DMS79 treated with DMSO at 0.1 percent for 48 hours (cell line): ENCODE measurements at regions not wholly inside any gene's neighbourhood (a gene's known extent, or its start where the extent isn't known, plus 50 kb on each side); places are given as distances from the start of the nearest gene placed in this dataset.

Source experiments
- DNase-seq: peaks from one replicate; lab custom pipeline; 2025; lab: John Stamatoyannopoulos, UW

DNA sequence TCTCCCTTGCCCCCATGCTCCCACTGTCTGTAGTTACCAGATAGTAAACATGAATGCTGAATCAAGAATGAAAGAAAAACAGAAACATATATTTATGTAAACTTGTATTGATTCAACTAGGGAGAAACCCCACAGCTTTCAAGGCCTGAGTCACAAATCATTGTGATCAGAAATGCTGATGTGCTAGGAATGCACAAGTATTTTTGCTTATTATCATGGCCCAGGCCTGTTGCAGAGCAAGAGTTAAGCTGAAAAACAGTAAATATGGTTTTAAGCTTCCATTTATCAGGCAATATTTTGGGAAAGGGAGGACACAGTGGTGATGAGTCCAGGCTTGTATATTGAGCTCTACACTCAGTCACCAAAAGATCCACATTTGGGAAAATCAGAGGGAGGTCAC, 669.6 kb downstream of the DIAPH3 start:
- DNase-seq = no peak

DNA sequence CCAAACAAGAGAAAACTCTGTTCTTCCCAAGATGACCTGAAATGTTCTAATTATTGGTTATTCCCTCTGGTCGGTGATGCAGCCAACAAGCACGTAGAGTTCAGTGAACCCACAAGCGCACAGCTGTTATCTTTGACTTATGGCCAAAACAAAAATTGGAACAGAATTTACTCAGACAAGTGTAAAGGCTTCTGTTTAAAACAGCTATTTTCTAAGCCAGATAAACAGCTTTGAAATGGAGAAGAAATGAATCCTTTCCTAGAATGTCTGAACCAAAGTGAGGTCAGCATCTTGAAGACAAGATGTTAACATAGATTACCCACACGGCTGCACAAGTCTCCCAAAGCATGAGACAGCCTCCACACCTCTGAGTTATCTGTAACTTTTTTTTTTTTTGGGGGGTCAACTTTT, 669.2 kb downstream of the DIAPH3 start:
- no peak for DNase-seq

DNA sequence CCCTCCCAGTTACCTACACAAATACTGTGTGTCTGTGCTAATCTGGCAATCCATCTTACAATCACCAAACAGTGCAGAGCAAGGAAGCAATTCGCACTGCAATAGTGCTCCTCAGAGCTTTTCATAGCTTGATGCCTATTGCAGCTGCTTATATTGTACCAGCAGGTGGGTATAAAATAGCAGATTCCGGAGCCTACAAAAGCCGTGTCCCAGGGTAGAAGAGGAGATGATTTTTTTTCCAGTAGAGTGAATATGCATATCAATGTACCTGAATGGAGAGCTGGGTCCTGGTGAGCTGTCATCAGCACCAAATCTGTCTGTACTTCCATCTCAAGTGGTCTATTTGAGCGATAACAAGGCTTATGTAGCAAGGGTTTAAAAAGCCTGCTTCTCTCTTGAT, 668.4 kb downstream of the DIAPH3 start:
- DNase-seq = no peak

DNA sequence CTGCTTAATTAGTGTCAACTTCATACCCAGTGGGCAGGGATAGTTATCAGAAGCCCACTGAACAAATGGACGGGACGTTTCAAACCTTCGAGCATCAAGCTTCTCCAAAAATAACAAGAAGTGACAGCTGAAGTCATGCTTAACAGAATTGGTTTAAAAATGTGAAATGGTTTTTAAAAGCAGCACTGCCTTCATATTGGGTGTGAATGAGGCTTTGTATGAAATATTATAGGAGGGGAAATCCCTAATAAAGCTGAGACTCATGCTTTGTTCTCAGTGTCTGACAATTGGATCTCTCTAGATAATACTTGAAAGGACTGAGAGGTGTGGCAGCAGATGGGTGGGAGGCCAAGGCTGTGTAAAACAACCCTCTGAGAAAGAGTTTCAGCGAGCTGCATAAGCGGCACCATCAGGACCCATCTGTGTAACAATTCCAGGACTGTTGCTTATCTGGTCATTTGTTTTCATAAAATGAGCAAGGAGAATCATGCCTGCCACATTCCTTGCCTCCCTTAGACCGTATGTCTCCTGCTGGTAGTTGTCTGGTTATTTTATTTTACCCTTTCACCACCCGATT, 667.7 kb downstream of the DIAPH3 start:
- DNase-seq = no peak

DNA sequence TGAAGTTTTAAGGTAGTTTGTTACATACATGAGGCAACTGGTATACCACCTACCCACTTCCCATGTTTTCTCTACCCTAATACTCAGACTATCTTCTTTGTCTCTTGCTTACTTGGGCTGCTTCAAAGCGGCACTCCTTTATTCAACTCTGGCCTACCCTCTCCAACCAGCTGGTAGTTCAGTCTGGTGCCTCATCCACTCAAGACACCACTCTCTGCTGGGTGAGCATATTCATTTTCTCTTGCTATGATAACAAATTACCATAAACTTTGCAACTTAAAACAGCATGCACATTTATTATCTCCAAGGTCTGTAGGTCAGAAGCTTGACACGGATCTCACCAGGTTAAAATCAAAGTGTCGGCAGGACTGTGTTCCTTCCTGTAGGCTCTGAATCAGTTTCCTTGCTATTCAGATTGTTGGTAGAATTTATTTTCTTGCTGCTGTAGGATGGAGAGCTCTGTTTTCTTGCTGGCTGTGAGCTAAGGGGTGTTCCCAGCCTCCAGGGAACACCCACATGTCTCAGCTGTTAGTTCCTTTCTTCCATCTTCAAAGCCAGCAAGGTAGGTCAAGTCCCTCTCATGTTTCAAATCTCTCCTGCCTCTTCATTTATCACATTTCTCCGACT, 666.0 kb downstream of the DIAPH3 start:
- no peak for DNase-seq

DNA sequence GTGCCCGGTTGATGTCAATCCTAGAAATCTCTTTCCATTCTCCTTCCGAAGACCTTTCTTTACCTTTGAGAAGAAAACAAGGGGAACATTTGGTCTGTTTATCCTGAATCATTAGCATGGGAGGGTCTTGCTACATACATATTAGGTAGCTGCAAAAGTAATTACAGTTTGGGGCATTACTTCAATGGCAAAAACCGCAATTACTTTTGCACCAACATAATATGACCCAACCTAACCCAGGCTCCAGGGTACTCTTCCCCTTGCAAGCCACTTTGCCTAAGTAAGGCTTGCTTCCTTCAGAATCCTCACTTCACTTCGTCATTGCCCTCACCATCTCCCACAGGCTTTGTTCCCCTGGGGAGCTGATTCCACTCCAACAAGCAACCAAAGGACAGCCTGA, 662.7 kb downstream of the DIAPH3 start:
- DNase-seq = no peak

DNA sequence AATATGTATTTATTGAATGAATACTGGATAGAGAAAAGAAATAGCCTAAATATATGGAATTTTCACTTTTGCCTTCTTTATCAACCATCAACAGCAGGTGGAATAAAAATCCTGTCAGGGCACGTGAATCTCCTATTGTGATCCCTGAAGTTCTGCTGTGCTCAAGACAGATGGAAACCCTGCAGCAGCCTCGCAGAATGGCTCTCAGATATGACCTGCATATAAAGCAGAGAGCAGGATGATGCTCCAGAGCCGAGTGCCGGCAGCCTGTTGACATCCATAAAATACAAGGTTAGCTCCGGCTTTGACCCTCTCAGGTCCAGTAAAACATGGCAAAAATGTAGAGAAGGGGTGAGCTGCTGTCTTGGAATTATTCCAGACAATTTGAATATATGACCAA, 659.3 kb downstream of the DIAPH3 start:
- no peak for DNase-seq

DNA sequence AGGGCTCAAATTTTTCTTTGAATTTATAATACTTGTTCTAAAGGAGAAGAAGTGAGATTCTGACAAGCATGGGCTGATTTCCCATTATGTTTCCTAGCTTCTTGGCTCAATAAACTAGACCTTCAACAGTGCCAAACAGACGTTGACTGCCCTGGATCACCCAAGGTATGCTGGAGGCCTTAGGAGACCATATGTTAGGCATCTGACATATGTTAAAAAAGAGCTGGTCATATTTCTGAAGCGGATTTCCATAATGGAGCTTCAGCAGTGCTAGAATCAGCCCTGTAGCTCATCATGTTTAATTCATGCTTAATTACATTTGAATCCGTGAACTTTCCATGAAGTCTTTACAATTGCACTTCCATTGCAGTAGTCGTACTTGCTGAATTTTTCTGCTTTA, 653.3 kb downstream of the DIAPH3 start:
- no peak for DNase-seq

DNA sequence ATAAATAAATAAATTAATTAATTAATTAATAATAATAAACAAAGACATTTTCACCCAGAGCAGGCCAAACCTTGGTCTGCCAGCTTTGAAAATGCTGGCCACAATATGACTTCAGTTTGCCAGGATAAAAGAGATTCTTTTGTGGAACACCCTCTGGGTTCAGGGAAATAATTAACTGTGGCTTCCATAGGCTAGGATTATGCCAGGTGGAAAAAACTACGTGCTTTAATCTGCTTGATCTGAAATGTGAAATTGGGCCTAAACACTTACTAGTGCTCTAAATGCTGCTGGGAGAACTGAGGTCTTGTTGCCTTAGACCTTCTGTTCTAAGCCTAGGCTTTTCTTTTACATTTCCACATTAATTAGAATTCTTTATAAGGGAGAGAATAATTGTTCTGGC, 650.0 kb downstream of the DIAPH3 start:
- DNase-seq = no peak

DNA sequence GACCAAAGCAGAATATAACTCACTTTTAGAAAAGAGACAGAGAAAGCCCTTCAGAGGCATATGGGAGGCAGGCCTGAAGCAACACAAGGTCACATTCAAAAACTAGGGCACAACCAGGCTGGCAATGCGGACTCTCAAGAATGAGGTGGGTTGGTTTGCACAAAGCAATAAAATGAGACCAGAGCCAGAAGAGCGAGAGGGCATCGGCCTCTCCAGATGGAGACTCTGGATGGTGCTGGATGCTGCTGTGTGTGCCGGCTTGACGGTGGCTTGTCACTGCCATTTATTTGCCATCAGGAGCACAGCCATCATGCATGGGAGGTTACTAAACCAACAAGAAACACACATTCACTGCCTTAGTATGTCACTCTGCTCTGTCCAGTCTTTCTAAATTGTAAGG, 649.4 kb downstream of the DIAPH3 start:
- no peak for DNase-seq

DNA sequence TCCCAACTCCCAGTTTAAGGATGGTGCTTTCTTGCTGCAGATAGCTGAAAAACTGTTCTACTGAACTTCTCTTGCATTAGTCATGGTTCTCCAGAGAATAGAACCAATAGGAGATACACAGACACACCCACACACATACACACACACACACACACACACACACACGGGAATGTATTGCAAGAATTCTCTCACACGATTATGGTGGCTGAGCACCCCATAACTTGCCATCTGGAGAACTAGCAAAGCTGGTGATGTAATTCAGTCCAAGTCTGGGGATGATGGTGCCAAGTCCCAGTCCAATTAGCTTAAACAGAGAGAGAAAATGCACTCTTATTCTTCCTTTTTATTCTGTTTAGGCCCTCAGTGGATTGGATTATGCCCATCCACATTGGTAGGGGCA, 643.9 kb downstream of the DIAPH3 start:
- no peak for DNase-seq

DNA sequence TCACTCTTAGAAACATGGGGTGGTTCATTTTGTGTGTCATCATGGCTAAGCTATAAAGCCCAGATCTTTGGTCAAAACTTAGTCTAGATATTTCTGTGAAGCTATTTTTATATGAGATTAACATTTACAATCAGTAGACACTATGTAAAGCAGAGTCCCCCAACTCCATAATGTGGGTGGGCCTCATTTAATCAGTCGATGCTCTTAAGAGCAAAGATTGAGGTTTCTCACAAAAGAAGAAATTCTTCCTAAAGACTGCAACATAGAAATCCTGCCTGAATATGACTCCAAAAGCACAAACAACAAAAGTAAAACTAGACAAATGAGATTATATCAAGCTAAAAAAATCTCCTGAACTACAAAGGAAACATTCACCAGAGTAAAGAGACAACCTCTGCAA, 642.2 kb downstream of the DIAPH3 start:
- no peak for DNase-seq

DNA sequence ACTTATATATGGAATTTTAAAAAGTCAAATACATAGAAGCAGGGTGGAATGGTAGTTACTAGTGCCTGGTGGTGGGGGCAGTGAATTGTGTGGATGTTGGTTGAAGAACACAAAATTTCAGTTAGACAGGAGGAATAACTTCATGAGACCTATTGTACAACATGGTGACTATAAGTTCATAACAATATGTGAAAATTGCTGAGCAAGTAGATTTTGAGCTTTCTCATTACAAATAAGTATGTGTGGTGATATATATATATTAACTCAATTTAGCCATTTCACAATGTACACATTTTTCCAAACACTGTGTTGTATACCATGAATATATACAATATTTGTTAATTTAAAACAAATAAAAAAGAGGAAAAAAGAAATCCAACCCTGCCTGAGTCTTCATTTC, 641.1 kb downstream of the DIAPH3 start:
- no peak for DNase-seq

DNA sequence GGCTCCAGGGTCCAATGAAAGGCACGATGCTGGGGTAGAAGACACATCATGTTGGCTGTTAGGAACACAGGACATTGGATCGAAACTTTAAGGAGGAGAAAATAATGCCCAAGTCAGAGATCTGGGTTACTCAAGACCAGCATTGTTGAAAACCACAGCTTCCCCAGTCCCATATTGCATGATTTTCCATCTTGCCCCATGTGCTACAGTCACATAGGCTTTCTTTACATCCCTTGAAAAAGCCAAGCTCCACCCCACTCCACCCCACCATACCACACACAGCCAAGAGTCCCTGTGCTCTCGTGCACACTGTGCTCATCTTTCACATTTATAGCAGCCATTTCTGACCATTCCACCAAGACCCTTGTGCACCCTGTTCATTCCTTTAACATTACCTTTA, 636.2 kb downstream of the DIAPH3 start:
- DNase-seq = no peak

DNA sequence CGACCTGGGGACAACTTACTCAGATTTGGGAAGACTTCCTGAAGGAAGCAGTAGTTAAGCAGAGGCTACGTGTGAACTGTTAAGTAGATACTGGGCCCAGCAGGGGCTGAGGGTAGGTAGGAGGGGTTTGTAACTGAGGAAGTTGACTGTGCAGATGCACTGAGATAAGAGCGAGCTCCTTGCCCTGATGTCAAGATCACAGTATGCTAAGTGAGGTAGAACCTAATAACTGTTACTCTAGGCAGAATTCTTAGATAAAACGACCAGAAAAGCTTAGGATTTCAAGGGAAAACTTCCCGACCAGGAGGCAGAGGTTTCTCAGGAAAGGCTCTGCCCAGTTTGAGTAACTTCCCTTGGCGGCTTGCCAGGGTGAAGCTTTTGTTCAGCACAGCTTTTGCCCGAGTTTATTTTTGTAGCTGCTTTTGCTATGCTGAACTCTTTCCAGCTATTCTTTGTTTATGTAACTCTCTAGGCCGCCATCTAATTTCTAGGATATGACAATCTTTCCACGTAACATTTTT, 632.1 kb downstream of the DIAPH3 start:
- DNase-seq = no peak

DNA sequence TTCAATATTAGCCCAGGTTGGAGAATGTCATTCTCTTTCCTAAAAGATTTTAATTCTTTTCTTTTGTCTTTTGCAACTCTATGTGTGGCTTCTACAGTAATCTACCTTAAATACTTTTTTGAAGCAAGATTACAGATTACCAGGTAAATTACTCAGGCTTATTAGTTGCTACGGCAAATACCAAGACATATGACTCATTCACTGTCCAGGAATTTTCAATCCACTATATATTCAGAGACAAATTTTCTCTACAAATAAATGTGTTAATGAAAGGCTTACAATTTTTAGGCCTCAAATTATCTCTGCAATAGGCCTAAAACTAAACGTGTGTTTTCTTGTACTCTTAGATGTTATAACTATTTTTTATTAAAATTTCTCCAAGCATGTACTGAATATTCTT, 631.3 kb downstream of the DIAPH3 start:
- no peak for DNase-seq

DNA sequence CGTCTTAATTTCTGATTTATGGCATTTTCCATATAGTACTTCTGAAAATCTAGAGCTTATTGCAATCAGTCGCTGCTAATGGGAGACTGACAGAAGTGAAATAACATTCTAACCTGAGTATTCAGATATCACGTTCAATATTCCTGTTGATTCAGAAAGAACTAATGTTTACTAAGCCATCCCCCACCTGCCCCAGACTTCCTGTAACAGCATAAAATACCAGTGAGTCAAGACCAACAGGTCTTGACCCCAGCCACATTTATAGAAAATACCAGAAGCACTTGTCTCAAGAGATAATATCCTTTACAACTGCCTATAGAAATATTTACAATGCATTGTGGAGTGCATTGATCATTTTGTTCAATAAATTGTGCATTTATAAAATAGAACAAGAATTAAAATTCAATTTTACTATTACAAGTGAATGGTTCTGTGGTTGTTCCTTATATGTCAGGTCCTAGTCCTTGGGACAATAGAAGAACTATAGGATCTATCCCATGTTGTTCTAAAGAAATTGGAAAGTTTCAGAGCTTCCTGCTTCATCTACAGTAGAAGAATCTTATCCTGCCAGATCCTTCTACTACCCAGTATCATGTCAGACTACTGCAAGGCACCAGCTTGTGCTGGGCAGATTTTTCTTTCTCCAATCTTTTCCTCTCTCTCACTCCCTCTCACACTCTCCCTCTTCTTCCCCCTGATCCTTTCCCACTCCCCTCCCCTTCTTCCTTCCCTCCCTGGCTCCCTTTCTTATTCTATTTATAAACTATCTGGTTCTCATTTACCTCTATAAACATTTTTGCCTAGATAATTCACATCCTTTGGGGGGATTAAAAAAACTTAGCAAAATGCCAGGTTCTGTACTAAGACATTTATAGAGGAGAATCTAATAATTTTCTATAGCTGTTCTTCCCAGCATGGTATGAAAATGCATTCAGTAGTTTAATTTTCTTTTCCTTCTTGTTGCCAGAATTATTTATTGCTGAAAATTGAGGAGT, 629.9 kb downstream of the DIAPH3 start:
- no peak for DNase-seq

DNA sequence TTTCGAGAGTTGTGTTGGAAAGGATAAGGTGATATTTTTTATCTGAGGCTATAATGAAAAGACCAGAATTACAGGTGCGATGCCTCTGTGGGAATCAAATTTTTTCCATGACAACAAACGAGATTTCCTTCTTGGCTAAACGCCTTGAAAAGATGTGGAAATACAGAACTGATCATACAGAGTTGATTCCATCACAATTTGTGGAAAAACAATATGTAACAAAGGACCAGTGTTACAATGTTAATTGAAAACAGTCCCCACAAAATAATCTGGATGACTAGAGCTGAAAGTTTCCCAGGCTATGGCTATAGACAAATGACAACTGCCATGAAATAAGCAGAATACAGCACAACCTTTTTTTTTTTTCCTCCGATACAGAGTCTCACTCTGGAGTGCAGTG, 628.9 kb downstream of the DIAPH3 start:
- no peak for DNase-seq

DNA sequence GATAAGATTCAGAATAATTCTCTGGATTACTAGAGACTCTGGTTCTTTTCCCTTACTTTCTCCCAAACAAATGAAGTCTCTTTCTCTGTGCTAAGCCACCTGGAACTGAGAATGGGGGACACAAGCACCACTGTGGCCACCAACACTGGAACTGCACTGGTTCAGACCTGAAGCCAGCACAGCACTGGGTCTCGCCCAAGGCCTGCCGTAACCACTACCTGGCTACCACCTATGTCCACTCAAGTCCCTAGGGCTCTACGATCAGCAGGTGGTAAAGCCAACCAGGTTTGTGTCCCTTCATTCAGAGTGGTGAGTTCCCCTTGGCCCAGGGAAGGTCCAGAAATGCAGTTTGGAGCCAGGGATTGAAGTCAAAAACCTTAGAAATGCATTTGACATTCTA, 626.2 kb downstream of the DIAPH3 start:
- no peak for DNase-seq

DNA sequence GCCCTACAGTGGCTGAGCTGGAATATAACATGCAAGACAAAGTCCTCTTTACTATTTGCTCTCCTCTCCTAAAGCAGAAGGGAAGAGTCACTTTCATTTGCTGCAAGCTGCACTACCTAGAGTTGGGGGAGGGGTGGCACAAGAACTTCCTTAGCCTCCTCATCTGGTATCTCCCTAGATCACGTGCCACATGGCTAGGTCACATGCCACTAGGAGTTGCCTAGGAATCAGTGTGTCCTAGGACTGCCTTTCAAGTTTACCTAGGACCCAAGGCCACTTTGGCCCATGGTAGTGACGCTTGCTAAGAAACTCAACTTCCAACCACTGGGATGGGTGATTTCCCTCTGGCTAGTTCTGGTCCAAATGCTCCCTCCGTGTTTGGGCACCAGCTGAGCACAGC, 625.2 kb downstream of the DIAPH3 start:
- DNase-seq = no peak

DNA sequence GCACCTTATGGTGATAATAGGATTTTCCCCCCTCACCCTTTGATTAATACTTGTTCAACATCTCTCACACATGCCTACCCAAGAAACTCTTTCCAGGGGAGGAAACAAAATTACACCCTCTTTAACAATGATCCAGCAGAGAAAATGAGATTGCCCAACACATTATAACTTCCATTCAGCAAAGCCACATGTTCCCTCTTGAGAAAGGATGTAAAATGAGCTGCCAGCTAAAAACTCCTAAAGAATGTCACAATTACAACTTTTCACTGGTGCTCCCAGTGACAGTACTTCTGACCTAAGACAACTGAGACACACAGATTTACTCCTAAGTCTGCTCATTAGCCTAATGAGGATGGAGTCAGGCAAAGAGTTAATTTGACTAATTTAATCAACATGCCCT, 621.4 kb downstream of the DIAPH3 start:
- DNase-seq = no peak

DNA sequence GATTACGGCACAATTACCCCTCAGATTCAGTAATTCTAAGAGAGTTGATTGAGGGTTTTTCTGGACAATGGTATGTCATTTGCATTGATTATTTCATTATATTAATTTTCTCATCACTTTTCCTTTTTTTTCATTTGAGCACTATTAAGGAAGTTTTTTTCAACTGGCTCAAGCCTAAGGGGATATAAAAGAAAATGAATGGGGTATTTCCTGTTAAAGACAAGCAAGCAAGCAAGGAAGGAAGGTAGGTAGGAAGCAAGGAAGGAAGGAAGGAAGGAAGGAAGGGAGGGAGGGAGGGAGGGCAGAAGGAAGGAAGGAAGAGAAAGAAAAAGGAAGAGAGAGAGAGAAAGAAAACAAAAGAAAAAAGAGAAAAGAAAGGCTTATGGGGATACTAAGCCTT, 620.3 kb downstream of the DIAPH3 start:
- no peak for DNase-seq

DNA sequence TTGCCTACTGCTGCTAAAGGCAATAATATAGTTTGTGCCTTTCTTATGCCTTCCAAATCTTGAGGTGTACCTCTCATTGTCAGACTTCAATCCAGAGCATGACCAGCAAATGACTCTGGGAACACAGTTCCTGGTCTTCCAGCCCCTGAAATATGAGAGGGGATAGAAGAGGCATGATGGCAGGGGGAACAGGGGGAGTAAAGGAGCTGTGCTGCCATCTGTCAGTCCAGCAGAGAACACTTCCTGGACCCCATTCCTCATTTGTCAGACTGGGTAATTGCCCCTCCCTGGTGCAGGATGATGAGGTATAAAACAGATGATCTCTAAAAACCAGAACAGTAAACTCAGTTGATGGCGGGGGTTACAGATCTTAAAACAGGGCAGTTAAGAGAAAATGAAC, 618.7 kb downstream of the DIAPH3 start:
- no peak for DNase-seq
